ENCODE measurements at regions not wholly inside any gene's neighbourhood (a gene's known extent, or its start where the extent isn't known, plus 50 kb on each side); places are given as distances from the start of the nearest gene placed in this dataset.

- no peaks in the 10 kb centered on the region for H3K4me1 ChIP-seq
- peaks cover 0 to 9% (median 0%) of the 10 kb centered on the region in 4 donors for H3K9me3 ChIP-seq
- H3K4me3 ChIP-seq: no peak overlapping the region
- DNase-seq: no peak
- H3K27ac ChIP-seq: no peak overlapping the region
- no peak for TF ChIP-seq CTCF (IDR thresholded peaks at IDR 0.05)
- TF ChIP-seq POLR2AphosphoS5 (IDR thresholded peaks at IDR 0.05): no peak
- TF ChIP-seq POLR2A (IDR thresholded peaks at IDR 0.05): no peak
- no peak for TF ChIP-seq EP300 (IDR thresholded peaks at IDR 0.05)
- intact Hi-C loops (cut with DNase I; ENCODE audit: low total_unique reads): no loop called here
- H3K36me3 ChIP-seq: no peaks in the 10 kb centered on the region
- no peaks in the 10 kb centered on the region for H3K27me3 ChIP-seq
Measured at GRCh38 chr1:82525378-82525777, 724.6 kb downstream of the ADGRL2 start.

DNA sequence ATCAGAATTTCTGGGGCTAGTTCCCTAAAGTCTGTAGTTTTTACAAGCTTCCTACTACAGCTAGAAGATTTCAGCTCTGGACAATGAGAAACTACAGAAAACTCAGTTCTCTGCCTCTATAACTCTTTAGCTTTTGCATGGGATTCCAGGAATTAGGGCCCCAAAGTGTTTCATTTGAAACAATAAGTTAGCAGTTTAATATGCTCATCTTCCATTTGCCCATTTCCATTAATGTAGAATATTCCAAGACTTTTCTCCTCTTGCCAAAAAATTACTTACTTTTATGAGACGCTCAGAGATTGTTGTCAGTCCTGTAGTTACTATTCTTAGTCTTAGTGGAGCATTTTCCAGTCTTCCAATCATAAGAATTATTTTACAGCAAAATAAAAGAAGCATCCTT lies 719.9 kb downstream of the ADGRL2 start:
- Histone ChIP-seq H3K9me3 (no peaks in the 10 kb centered on the region), H3K4me3 (no peak overlapping the region), H3K36me3 (no peaks in the 10 kb centered on the region), H3K4me1 (peaks cover 0 to 8% (median 2%) of the 10 kb centered on the region in 4 donors), H3K27me3 (no peaks in the 10 kb centered on the region), H3K27ac (no peak overlapping the region)
- no peak for DNase-seq
- TF ChIP-seq POLR2A (IDR thresholded peaks at IDR 0.05) (no peak), EP300 (IDR thresholded peaks at IDR 0.05) (no peak), POLR2AphosphoS5 (IDR thresholded peaks at IDR 0.05) (no peak), CTCF (IDR thresholded peaks at IDR 0.05) (no peak)
- intact Hi-C loops (cut with DNase I; ENCODE audit: low total_unique reads): no loop called here
- 64 to 90% (median 87%) methylated on average over 1 of the region's 1 CpG for WGBS, 5 donors

DNA sequence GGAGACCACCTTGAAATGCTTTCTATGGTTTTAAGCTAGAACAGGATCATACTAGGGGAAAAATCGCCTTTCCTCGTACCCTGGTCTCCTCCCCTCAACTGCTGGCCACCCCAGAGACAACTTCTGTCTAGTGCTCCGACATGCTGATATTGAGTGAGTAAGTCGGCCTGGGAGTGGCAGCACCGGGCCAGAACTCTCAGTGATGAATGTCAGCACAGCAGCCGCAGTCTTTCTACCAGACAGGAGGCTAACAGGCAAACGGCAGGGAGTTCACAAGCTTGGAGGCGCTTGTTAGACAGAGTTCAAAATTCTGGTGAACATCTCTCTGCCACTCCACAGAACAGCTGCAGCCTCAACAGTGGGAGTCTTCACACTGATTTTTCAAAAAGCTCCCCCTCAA lies 716.9 kb downstream of the ADGRL2 start:
- peak in 1 of 2 donors; percentile 65 for DNase-seq
- no peaks in the 10 kb centered on the region for H3K27me3 ChIP-seq
- H3K36me3 ChIP-seq: no peaks in the 10 kb centered on the region
- H3K9me3 ChIP-seq: no peaks in the 10 kb centered on the region
- no peak overlapping the region for H3K27ac ChIP-seq
- peaks cover 0 to 10% (median 2%) of the 10 kb centered on the region in 4 donors for H3K4me1 ChIP-seq
- WGBS, 5 donors: 37 to 59% (median 44%) methylated on average over 8 of the region's 8 CpGs
- no peak for TF ChIP-seq POLR2A (IDR thresholded peaks at IDR 0.05)
- intact Hi-C loops (cut with DNase I; ENCODE audit: low total_unique reads): no loop called here
- H3K4me3 ChIP-seq: no peak overlapping the region

- TF ChIP-seq CTCF (IDR thresholded peaks at IDR 0.05) (no peak), POLR2AphosphoS5 (IDR thresholded peaks at IDR 0.05) (peak in 1 of 3 donors; percentile 16), POLR2A (IDR thresholded peaks at IDR 0.05) (no peak), EP300 (IDR thresholded peaks at IDR 0.05) (no peak)
- intact Hi-C loops (cut with DNase I; ENCODE audit: low total_unique reads): no loop called here
- Histone ChIP-seq H3K4me3 (no peak overlapping the region), H3K36me3 (no peaks in the 10 kb centered on the region), H3K27me3 (no peaks in the 10 kb centered on the region), H3K27ac (no peak overlapping the region), H3K9me3 (no peaks in the 10 kb centered on the region), H3K4me1 (peaks cover 0 to 10% (median 2%) of the 10 kb centered on the region in 4 donors)
- peak in 1 of 2 donors; percentile 10 for DNase-seq
Measured at GRCh38 chr1:82515650-82516049, 714.9 kb downstream of the ADGRL2 start.

GRCh38 chr1:82511441-82511840 lies 710.7 kb downstream of the ADGRL2 start:
- intact Hi-C loops (cut with DNase I; ENCODE audit: low total_unique reads): no loop called here
- no peaks in the 10 kb centered on the region for H3K36me3 ChIP-seq
- no peak overlapping the region for H3K27ac ChIP-seq
- TF ChIP-seq EP300 (IDR thresholded peaks at IDR 0.05): no peak
- TF ChIP-seq POLR2A (IDR thresholded peaks at IDR 0.05): no peak
- TF ChIP-seq POLR2AphosphoS5 (IDR thresholded peaks at IDR 0.05): no peak
- TF ChIP-seq CTCF (IDR thresholded peaks at IDR 0.05): no peak
- DNase-seq: no peak
- peaks cover 0 to 4% (median 2%) of the 10 kb centered on the region in 4 donors for H3K4me1 ChIP-seq
- H3K9me3 ChIP-seq: no peaks in the 10 kb centered on the region
- no peak overlapping the region for H3K4me3 ChIP-seq
- no peaks in the 10 kb centered on the region for H3K27me3 ChIP-seq

Measured in stomach (tissue), 8 donors.